CD4-positive, alpha-beta T cell treated with Interleukin-6 at 100 ng/mL for 8 hours (primary cell): ENCODE measurements at regions not wholly inside any gene's neighbourhood (a gene's known extent, or its start where the extent isn't known, plus 50 kb on each side); places are given as distances from the start of the nearest gene placed in this dataset.

Experiments used
- DNase-seq: peaks from one replicate; pipeline ENCODE4 v3.0.0-alpha.2; 2020; ENCODE audit warnings: mixed read lengths, low spot score

DNA sequence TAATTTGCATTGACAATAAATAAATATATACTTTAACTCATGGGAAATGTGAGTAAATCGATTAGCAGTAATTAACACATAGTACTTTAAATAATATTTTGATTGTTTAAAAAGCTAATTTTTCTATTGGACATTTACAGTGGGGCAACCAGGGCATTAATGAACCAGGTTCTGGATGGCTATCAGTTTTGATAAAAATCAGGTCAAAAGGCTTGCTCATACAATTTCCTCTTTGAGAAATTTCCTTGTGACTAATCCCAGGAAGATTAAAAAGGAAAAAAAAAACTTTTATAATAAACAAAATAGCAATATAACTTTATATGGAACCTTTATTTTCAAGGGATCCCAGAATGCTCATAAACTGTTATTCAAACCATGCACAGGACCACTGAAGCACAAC, 497.2 kb upstream of the ZEB2 start:
- DNase-seq: no peak

DNA sequence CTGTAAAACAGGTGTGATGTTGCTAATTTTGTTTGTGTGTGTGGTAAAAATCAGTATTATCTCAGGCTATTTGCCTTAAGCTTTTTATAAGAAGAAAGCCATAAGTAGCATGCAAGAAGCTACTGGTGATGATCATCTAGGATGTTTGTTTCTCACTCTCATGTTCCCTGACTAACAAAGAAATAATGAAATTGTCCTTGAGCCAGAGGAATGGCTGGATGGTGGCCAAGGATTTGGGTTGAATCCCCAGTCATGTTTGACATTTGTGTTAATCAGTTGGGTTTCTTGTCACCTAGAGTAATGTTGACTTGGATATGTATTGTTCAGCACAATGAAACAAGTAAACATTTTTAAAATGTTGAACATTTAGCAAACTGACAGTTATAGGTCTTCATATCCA, 496.8 kb upstream of the ZEB2 start:
- no peak for DNase-seq

DNA sequence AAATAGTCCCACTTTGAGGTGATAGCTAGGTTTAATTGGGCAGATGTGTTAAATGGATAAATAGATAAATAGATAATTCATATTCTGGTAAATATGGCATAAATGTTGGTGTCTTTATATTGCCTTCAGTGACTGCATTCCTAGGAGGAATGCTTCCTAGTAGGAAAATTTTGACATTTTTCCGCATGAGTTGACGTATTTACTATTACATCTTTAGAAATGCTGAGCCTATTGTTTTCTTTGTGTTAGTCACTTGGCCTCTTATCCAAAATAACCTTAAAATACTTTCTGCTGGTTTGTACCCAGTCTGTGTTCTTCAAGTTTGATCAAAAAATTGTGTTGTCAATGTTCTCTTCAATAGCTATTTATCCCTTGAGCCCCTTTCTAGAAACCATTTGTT, 495.6 kb upstream of the ZEB2 start:
- DNase-seq: no peak

DNA sequence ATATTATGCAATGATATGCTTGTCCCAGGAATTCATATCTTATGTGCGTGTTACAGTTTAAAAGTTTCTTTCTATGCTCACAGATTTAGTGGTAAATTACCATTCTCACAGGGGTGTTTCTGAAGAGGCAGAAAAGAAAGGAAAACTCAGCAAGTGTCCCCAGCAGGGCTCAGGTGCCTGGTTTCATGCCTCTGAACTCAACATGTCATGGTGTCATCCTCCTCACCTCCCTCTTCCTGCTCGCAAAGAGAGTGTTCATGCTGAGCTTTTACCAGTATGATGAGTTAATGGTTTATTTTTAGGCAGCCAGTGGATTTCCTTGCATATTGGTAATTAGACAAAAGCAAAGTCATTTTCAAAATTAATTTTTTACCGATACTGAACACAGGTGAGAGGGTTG, 492.9 kb upstream of the ZEB2 start:
- DNase-seq: no peak

DNA sequence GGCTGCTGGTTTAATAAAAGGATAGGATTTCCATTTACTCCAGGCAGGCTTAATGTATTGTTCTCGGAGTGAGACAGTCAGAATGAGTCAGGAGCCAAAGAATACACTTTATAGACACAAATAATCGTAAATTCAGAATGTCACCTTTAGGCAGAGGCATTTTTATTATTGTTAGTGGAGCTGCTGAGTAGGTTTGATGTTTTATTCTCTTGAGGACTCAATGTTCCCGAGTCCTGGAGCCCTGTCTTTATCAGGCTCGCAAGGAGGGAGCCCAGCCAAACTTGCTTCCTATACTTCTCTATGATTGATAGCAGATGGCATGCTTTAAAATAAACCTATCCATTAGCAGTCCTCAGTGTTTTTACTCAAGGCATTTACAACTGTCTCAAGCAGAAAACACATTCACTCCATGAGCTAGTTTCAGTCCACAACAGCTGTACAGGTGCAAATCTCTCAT, 492.3 kb upstream of the ZEB2 start:
- no peak for DNase-seq

DNA sequence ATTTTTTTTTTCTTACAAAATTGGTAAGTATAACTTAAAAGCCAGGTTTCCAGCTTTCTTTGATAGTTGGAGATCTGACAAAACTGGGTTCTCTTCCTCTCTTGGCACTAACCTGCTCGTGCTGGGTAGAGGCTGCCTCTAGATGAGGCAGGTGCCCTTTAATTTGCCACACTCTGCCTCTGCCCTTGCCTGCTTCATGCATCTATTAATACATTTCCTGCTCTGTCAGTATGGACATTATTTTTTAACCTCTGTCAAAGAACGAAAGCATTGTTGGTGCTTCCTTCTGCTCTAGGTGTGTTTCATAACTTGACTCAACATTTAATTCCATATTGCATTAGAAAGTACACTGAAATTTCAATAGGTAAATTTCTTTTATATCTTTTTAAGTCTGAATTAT, 490.7 kb upstream of the ZEB2 start:
- no peak for DNase-seq

DNA sequence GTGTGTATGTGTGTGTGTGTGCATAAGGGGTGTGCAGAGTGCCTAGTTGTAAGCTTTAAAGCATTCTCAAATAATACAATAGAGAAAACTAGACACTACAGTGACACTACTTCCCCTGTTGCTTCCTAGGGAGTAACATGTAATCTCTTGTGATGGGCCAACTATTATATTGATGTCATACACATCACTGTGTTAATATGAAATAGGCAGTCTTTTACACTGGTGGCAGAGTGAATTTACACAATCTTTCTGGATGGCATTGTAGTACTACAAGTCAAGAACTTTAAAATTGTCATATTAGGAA, 488.0 kb upstream of the ZEB2 start:
- DNase-seq: no peak

GRCh38 chr2:145007093-145007959, 487.4 kb upstream of the ZEB2 start:
- DNase-seq: no peak

- DNase-seq: no peak
These were observed 482.7 kb upstream of the ZEB2 start for GRCh38 chr2:145002624-145003023.

GRCh38 chr2:145000376-145000775, 480.5 kb upstream of the ZEB2 start:
- no peak for DNase-seq

GRCh38 chr2:144999936-145000335, 480.0 kb upstream of the ZEB2 start:
- no peak for DNase-seq

- DNase-seq: no peak
These were observed 479.4 kb upstream of the ZEB2 start for GRCh38 chr2:144999071-144999875.

GRCh38 chr2:144998435-144998834, 478.5 kb upstream of the ZEB2 start:
- no peak for DNase-seq

GRCh38 chr2:144996225-144996795, 476.4 kb upstream of the ZEB2 start:
- DNase-seq: no peak

DNA sequence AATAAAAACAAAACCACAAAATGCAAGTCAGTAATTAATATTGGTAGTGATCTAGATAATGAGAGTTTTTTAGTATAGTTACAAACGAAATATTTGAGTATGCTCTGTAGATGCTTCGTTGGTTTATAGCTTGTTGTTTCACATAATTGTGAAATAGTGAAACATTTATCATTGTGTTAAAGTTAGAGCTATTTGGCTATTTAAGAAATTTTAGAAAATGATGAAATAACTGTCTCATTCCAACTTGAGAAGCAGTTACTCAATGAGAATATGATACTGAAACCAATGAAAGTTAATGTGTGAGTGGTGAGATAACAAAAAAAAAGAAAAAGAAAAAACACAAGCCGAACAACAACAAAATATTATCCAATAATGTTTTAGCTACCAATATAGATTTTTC, 475.6 kb upstream of the ZEB2 start:
- DNase-seq: no peak

GRCh38 chr2:144990661-144991060, 470.7 kb upstream of the ZEB2 start:
- no peak for DNase-seq

- DNase-seq: no peak
These were observed 469.8 kb upstream of the ZEB2 start for GRCh38 chr2:144989579-144990270.

GRCh38 chr2:144988591-144988990, 468.7 kb upstream of the ZEB2 start:
- no peak for DNase-seq

DNA sequence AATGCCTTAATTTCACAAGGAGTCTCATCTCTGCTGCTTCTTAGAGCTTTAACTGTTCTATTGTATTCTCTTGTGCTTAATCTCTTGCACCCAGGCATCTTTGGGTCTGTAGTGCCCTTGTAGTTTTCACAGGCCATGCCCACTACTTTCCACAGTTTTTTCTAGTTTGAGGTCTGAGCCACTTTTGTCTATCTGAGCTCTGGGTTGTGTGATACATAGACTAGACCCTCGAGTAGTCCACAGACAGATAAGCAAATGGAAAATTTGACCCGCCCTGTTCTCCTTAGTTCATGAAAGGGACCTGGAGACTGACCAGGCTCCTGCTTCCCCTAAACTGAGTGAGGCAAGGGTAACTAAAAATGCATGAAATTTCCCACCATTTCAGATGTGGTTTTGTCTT, 466.8 kb upstream of the ZEB2 start:
- DNase-seq: no peak

- no peak for DNase-seq
These were observed 464.1 kb upstream of the ZEB2 start for GRCh38 chr2:144984038-144984437.

DNA sequence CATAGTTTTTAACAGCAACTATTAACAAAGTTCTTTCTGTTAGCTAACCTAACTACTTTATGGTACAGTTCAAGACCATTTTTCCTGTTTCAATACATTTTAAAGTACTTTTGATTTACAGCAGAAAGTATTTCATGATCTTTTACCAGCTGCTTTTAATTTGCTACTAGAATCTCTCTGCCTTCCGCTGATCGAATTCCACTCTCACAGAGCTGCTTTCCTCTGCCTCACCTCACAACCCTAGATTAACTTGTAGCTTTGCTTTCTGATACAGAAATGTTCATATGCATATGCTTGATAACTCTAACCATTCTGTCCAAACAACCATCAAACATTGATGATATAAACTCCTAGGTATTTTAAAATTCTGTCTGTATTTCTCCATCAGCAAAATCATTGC, 463.2 kb upstream of the ZEB2 start:
- no peak for DNase-seq

- DNase-seq: no peak
These were observed 462.6 kb upstream of the ZEB2 start for GRCh38 chr2:144982481-144982880.

DNA sequence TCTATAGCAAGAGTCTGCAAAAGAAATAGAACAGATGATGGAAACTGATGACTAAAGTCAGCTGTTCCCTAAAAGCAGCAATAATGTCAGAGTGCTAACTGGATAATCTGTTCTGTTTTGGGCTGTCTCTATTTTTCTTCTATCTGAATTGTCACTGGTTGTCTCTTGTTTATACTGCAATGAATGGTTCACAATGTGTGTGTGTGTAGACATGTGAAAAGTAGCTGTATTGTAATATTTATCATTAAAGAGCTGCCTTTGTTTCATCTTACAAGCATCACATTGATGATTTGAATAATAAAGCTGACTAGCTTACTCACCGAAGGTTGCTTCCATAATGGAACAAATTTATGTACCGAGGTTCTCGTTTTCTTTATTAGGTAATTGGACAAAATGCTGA, 456.0 kb upstream of the ZEB2 start:
- DNase-seq: no peak
